Right lobe of liver (tissue), 6 donors: ENCODE measurements at regions not wholly inside any gene's neighbourhood (a gene's known extent, or its start where the extent isn't known, plus 50 kb on each side); places are given as distances from the start of the nearest gene placed in this dataset.
A peak's percentile ranks its signal among the peaks of the same experiment; 100 is the strongest.

ENCODE experiments used
- ATAC-seq, 4 donors: fragments of 200-7000 bp; cut with Tn5 transposase; one replicate each; pipeline ENCODE4 v1.9.1; 2020; ENCODE audit warnings: mild to moderate bottlenecking in 4 of 4, moderate library complexity in 4 of 4
- DNase-seq, 3 donors: peaks; one replicate each; pipeline ENCODE4 v3.0.0-alpha.2; 2020
- H3K27ac ChIP-seq, 3 donors: fragments of 200-600 bp; one replicate each; pipeline ENCODE4 v1.8.0; 2022
- H3K27me3 ChIP-seq, 2 donors: fragments of 200-600 bp; one replicate each; pipeline ENCODE4 v1.8.0; 2022
- H3K36me3 ChIP-seq, 4 donors: fragments of 200-600 bp; sonication (generic) in 1 of 4; one replicate each; pipeline versions ENCODE4 v1.5.1 to v1.8.0; 2017 to 2022; ENCODE audit warnings: control low read depth in 1 of 4
- H3K4me1 ChIP-seq, 4 donors: fragments of 200-600 bp; sonication (generic) in 1 of 4; one replicate each; pipeline versions ENCODE4 v1.5.1 to v1.8.0; 2017 to 2022; ENCODE audit warnings: control low read depth in 1 of 4
- H3K4me3 ChIP-seq, 3 donors: fragments of 200-600 bp; one replicate each; pipeline ENCODE4 v1.8.0; 2022
- H3K9me3 ChIP-seq, 4 donors: fragments of 200-600 bp; sonication (generic) in 1 of 4; one replicate each; pipeline versions ENCODE4 v1.5.1 to v1.8.0; 2017 to 2022; ENCODE audit warnings: control low read depth in 1 of 4
- CTCF ChIP-seq, 4 donors: fragments of 200-600 bp in 3 of 4; fragments of 450-650 bp in 1 of 4; IDR thresholded peaks; one replicate each; pipeline versions ENCODE4 v1.5.1 to v1.8.0; 2016 to 2022; ENCODE audit warnings: antibody characterized with exemption in 4 of 4, mild to moderate bottlenecking in 2 of 4
- POLR2A ChIP-seq: fragments of 450-650 bp; IDR thresholded peaks from one replicate; pipeline ENCODE4 v1.6.1; 2017; ENCODE audit warnings: antibody characterized with exemption, mild to moderate bottlenecking
- WGBS: methylation state at CpG from one replicate; pipeline ENCODE4 v1.1.6; 2018; ENCODE audit warnings: low coverage, low lambda C conversion rate; ENCODE audit not compliant: insufficient coverage; ENCODE audit errors: missing lambda C conversion rate; 5-methylcytosine and 5-hydroxymethylcytosine counted together
- intact Hi-C, 2 donors: fragments of 100-400 bp; cut with DNase I; formaldehyde crosslinking; loops; one replicate each; pipeline versions ENCODE4 v1.11.2 to v1.14.1; 2022
- donor health status: DM: no; HTN: yes; CAD: no.
- donor health status: DM: no; HTN: no; CAD: no.
- donor health status: DM: no; HTN: no; CAD: no.
- donor health status: DM: no; HTN: yes; CAD: no.
- donor health status: DM: no; HTN: yes; CAD: no.

GRCh38 chr16:82319038-82319437 lies 149.0 kb upstream of the MPHOSPH6 start:
- H3K27ac ChIP-seq: no peak overlapping the region
- no peak for ATAC-seq
- no peaks in the 10 kb centered on the region for H3K27me3 ChIP-seq

GRCh38 chr16:82317411-82318167 lies 147.6 kb upstream of the MPHOSPH6 start:
- no peak for DNase-seq
- WGBS: 64% methylated on average over 7 of the region's 7 CpGs
- Histone ChIP-seq H3K4me3 (no peak overlapping the region), H3K4me1 (no peaks in the 10 kb centered on the region), H3K36me3 (no peaks in the 10 kb centered on the region), H3K9me3 (no peaks in the 10 kb centered on the region), H3K27me3 (no peaks in the 10 kb centered on the region), H3K27ac (no peak overlapping the region)
- peak in 2 of 4 donors; percentile 58 to 61 for ATAC-seq
- intact Hi-C loops: no loop called here
- TF ChIP-seq CTCF (IDR thresholded peaks at IDR 0.05) (no peak), POLR2A (no peak)

More at GRCh38 chr16:82319038-82319437, 149.0 kb upstream of the MPHOSPH6 start:
- Histone ChIP-seq H3K36me3 (no peaks in the 10 kb centered on the region), H3K4me3 (no peak overlapping the region), H3K9me3 (no peaks in the 10 kb centered on the region), H3K4me1 (no peaks in the 10 kb centered on the region)
- TF ChIP-seq POLR2A (no peak), CTCF (IDR thresholded peaks at IDR 0.05) (no peak)
- 75% methylated on average over 1 of the region's 1 CpG for WGBS
- intact Hi-C loops: no loop called here
- DNase-seq: no peak

GRCh38 chr16:82313754-82314153 lies 143.7 kb upstream of the MPHOSPH6 start:
- Histone ChIP-seq H3K27ac (no peak overlapping the region), H3K4me3 (no peak overlapping the region), H3K36me3 (no peaks in the 10 kb centered on the region), H3K9me3 (no peaks in the 10 kb centered on the region), H3K4me1 (no peaks in the 10 kb centered on the region), H3K27me3 (no peaks in the 10 kb centered on the region)
- WGBS: 71% methylated on average over 1 of the region's 1 CpG
- no peak for ATAC-seq
- no peak for TF ChIP-seq POLR2A
- TF ChIP-seq CTCF (IDR thresholded peaks at IDR 0.05): no peak
- intact Hi-C loops: no loop called here
- no peak for DNase-seq

GRCh38 chr16:82311528-82311927 lies 141.5 kb upstream of the MPHOSPH6 start:
- ATAC-seq (no peak), DNase-seq (no peak)
- intact Hi-C loops: no loop called here
- no peaks in the 10 kb centered on the region for H3K9me3 ChIP-seq
- H3K36me3 ChIP-seq: no peaks in the 10 kb centered on the region
- TF ChIP-seq POLR2A (no peak), CTCF (IDR thresholded peaks at IDR 0.05) (no peak)
- WGBS: 70% methylated on average over 3 of the region's 5 CpGs
- H3K27ac ChIP-seq: no peak overlapping the region
- no peak overlapping the region for H3K4me3 ChIP-seq
- H3K4me1 ChIP-seq: no peaks in the 10 kb centered on the region
- H3K27me3 ChIP-seq: no peaks in the 10 kb centered on the region
